Type B pancreatic cell (in vitro differentiated cells): ENCODE measurements at regions not wholly inside any gene's neighbourhood (a gene's known extent, or its start where the extent isn't known, plus 50 kb on each side); places are given as distances from the start of the nearest gene placed in this dataset.
"Not testable (repeated sequence)": the region's sequence is repeated elsewhere in the genome, so short reads cannot be mapped to it uniquely, and the experiment has no call there.

Experiments
- DNase-seq: peaks from one replicate; pipeline ENCODE4 v3.0.0; 2021; ENCODE audit warnings: mixed read lengths; ENCODE audit not compliant: unreplicated experiment; ENCODE audit errors: extremely low spot score
- H3K27ac Mint-ChIP-seq: 2 replicates; pipeline ENCODE4 v1.8.0; 2021; ENCODE audit warnings: mild to moderate bottlenecking, mixed read lengths
- H3K27me3 Mint-ChIP-seq: 2 replicates; pipeline ENCODE4 v1.8.0; 2021; ENCODE audit warnings: mixed read lengths
- H3K36me3 Mint-ChIP-seq: 2 replicates; pipeline ENCODE4 v1.8.0; 2021; ENCODE audit warnings: mixed read lengths
- H3K4me1 Mint-ChIP-seq: one replicate; pipeline ENCODE4 v1.8.0; 2021; ENCODE audit warnings: mixed read lengths; ENCODE audit not compliant: unreplicated experiment
- H3K4me3 Mint-ChIP-seq: 2 replicates; pipeline ENCODE4 v1.8.0; 2021; ENCODE audit warnings: mild to moderate bottlenecking, mixed read lengths
- H3K9me3 Mint-ChIP-seq: 2 replicates; pipeline ENCODE4 v1.8.0; 2021; ENCODE audit warnings: mixed read lengths
- CTCF ChIP-seq: fragments of 200-600 bp; sonication (generic); conservative IDR thresholded peaks from 2 replicates; pipeline ENCODE4 v1.5.0; 2021; ENCODE audit warnings: antibody characterized with exemption, mild to moderate bottlenecking

- peaks cover 48% of the 10 kb centered on the region for H3K4me1 Mint-ChIP-seq
- TF ChIP-seq CTCF, result no peak
- no peak overlapping the region for H3K27ac Mint-ChIP-seq
- no peak overlapping the region for H3K4me3 Mint-ChIP-seq
- no peaks in the 10 kb centered on the region for H3K27me3 Mint-ChIP-seq
- H3K36me3 Mint-ChIP-seq, result no peaks in the 10 kb centered on the region
- H3K9me3 Mint-ChIP-seq, result peaks cover 11% of the 10 kb centered on the region
- no peak for DNase-seq
These were observed 79.3 kb upstream of the MAP3K1 start for GRCh38 chr5:56735849-56736641.

- DNase-seq, result no peak
- peaks cover 11% of the 10 kb centered on the region for H3K9me3 Mint-ChIP-seq
- peak overlapping the region; percentile 6 for H3K27ac Mint-ChIP-seq
- no peaks in the 10 kb centered on the region for H3K36me3 Mint-ChIP-seq
- peaks cover 48% of the 10 kb centered on the region for H3K4me1 Mint-ChIP-seq
- H3K4me3 Mint-ChIP-seq, result peak overlapping the region; percentile 6
- H3K27me3 Mint-ChIP-seq, result no peaks in the 10 kb centered on the region
- TF ChIP-seq CTCF, result no peak
These were observed 81.2 kb upstream of the MAP3K1 start for GRCh38 chr5:56734091-56734694.

GRCh38 chr5:56733580-56733979 lies 81.8 kb upstream of the MAP3K1 start:
- Mint-ChIP-seq H3K36me3 (no peaks in the 10 kb centered on the region), H3K27ac (peak overlapping the region; percentile 39), H3K4me1 (peaks cover 48% of the 10 kb centered on the region), H3K9me3 (peaks cover 11% of the 10 kb centered on the region), H3K27me3 (no peaks in the 10 kb centered on the region), H3K4me3 (peak overlapping the region; percentile 6)
- DNase-seq, result no peak
- TF ChIP-seq CTCF, result no peak

GRCh38 chr5:56732121-56732520 lies 83.2 kb upstream of the MAP3K1 start:
- H3K27me3 Mint-ChIP-seq, result no peaks in the 10 kb centered on the region
- no peak for TF ChIP-seq CTCF
- no peak overlapping the region for H3K4me3 Mint-ChIP-seq
- H3K27ac Mint-ChIP-seq, result no peak overlapping the region
- no peak for DNase-seq
- peaks cover 41% of the 10 kb centered on the region for H3K4me1 Mint-ChIP-seq
- no peaks in the 10 kb centered on the region for H3K36me3 Mint-ChIP-seq
- H3K9me3 Mint-ChIP-seq, result peaks cover 11% of the 10 kb centered on the region

- not testable (repeated sequence) for H3K4me3 Mint-ChIP-seq, H3K27ac Mint-ChIP-seq, H3K36me3 Mint-ChIP-seq, DNase-seq, H3K27me3 Mint-ChIP-seq
- peaks cover 35% of the 10 kb centered on the region for H3K4me1 Mint-ChIP-seq
- H3K9me3 Mint-ChIP-seq, result peaks cover 11% of the 10 kb centered on the region
These were observed 83.9 kb upstream of the MAP3K1 start for GRCh38 chr5:56731473-56731872.

- TF ChIP-seq CTCF, result no peak
- H3K27me3 Mint-ChIP-seq, result no peaks in the 10 kb centered on the region
- H3K9me3 Mint-ChIP-seq, result peaks cover 11% of the 10 kb centered on the region
- peaks cover 30% of the 10 kb centered on the region for H3K4me1 Mint-ChIP-seq
- H3K36me3 Mint-ChIP-seq, result no peaks in the 10 kb centered on the region
- no peak for DNase-seq
- H3K27ac Mint-ChIP-seq, result no peak overlapping the region
- H3K4me3 Mint-ChIP-seq, result no peak overlapping the region
These were observed 85.9 kb upstream of the MAP3K1 start for GRCh38 chr5:56729488-56729887.
